ENCODE measurements at regions not wholly inside any gene's neighbourhood (a gene's known extent, or its start where the extent isn't known, plus 50 kb on each side); places are given as distances from the start of the nearest gene placed in this dataset.

DNA sequence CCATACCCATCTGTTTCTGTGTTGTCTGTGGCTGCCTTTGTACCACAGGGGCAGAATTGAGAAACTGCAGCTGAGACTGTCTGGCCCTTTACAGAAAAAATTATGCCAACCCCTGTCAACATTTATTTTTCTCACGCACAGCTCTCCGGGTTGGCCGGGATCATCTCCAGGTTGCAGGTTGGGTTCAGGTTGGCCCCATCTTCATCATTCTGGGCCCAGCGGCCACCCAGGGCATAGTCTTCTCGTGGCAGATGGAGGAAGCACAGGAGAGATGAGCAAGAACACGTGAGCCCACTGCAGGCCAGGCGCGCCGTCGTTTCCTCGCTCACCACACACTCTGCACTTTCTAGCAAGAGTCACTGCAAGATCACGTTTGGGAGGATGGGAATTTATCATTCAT lies 66.1 kb upstream of the SEC14L1 start:
- no peak for DNase-seq
- intact Hi-C loops (cut with DNase I; ENCODE audit: low total_unique reads) = no loop called here
- 76 to 88% (median 88%) methylated on average over 12 of the region's 12 CpGs for WGBS, 5 donors
- TF ChIP-seq POLR2AphosphoS5 (IDR thresholded peaks at IDR 0.05) = no peak
- TF ChIP-seq POLR2A (IDR thresholded peaks at IDR 0.05) = no peak
- TF ChIP-seq, protein P1, sequence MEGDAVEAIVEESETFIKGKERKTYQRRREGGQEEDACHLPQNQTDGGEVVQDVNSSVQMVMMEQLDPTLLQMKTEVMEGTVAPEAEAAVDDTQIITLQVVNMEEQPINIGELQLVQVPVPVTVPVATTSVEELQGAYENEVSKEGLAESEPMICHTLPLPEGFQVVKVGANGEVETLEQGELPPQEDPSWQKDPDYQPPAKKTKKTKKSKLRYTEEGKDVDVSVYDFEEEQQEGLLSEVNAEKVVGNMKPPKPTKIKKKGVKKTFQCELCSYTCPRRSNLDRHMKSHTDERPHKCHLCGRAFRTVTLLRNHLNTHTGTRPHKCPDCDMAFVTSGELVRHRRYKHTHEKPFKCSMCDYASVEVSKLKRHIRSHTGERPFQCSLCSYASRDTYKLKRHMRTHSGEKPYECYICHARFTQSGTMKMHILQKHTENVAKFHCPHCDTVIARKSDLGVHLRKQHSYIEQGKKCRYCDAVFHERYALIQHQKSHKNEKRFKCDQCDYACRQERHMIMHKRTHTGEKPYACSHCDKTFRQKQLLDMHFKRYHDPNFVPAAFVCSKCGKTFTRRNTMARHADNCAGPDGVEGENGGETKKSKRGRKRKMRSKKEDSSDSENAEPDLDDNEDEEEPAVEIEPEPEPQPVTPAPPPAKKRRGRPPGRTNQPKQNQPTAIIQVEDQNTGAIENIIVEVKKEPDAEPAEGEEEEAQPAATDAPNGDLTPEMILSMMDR (IDR thresholded peaks at IDR 0.05 in 8 of 11, conservative IDR thresholded peaks at IDR 0.05 in 3 of 11) = no peak
- Histone ChIP-seq H3K4me1 (no peaks in the 10 kb centered on the region), H3K4me3 (no peak overlapping the region), H3K9me3 (no peaks in the 10 kb centered on the region), H3K27ac (no peak overlapping the region), H3K27me3 (replicated peaks in 1 of 7) (peaks cover 0 to 35% (median 0%) of the 10 kb centered on the region in 7 donors), H3K36me3 (no peaks in the 10 kb centered on the region)

DNA sequence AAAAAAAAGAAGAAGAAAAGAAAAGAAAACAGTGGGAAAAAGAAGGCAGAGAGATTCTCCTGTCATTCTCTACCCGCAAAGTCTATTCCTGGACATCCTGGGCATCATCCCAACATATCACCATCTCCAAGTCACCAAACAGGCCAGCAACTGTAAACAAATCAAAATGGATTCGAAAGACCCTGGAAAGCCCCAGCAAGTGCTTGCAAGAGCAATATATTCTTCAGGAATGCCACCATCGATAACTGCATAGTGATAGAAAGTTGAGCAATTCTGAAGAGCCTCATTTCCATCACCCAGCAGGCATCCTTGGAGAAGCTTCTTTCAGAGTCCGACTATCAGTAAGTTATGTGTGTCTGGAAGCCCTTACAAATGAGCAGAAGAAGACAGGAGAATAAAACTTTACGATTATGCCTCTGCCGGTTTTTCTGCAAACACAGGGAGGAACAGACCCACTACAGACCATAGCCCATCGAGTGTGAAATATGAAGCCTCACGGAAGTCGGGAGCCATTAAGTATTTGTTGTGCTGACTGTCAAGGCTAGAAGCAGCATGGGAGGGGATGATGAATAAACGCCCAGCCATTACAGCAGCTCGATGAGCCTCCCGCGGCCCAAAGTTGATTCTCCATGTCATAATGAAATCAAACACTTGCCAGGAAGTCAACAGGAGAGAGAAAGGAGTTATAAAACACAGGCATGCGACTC lies 64.5 kb upstream of the SEC14L1 start:
- H3K4me1 ChIP-seq = no peaks in the 10 kb centered on the region
- H3K36me3 ChIP-seq = no peaks in the 10 kb centered on the region
- no peak overlapping the region for H3K27ac ChIP-seq
- no peak for DNase-seq
- H3K4me3 ChIP-seq = no peak overlapping the region
- H3K9me3 ChIP-seq = no peaks in the 10 kb centered on the region
- intact Hi-C loops (cut with DNase I; ENCODE audit: low total_unique reads) = no loop called here
- TF ChIP-seq, protein P1 (IDR thresholded peaks at IDR 0.05 in 8 of 11, conservative IDR thresholded peaks at IDR 0.05 in 3 of 11) = no peak
- TF ChIP-seq POLR2AphosphoS5 (IDR thresholded peaks at IDR 0.05) = no peak
- TF ChIP-seq POLR2A (IDR thresholded peaks at IDR 0.05) = no peak
- 46 to 62% (median 57%) methylated on average over 14 of the region's 14 CpGs for WGBS, 5 donors
- peaks cover 0 to 35% (median 0%) of the 10 kb centered on the region in 7 donors for H3K27me3 ChIP-seq (replicated peaks in 1 of 7)

DNA sequence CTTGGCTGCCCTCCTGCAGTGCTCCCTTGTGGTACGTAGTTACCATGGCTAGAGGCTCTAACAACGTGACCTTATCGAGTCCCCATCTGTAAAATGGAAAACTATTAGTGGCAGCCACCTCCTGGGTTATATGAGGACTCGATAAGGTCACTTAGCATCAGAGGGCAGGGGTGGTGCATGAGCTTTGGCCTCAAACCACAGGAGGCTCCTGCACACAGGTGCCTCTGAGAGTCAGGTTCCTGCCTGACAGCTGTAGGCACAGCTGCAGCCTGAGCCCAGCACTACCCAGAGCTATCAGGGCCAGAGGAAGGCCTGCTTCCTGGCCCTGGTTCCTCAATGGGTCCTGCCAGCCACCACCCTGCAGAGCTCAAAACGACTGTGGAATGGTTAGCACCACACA lies 57.2 kb upstream of the SEC14L1 start:
- intact Hi-C loops (cut with DNase I; ENCODE audit: low total_unique reads) = no loop called here
- Histone ChIP-seq H3K27me3 (replicated peaks in 1 of 7) (peaks cover 0 to 13% (median 0%) of the 10 kb centered on the region in 7 donors), H3K4me1 (peaks cover 9 to 33% (median 23%) of the 10 kb centered on the region in 6 donors), H3K9me3 (peaks cover 0 to 9% (median 0%) of the 10 kb centered on the region in 8 donors), H3K27ac (no peak overlapping the region), H3K4me3 (no peak overlapping the region), H3K36me3 (no peaks in the 10 kb centered on the region)
- DNase-seq = no peak
- peak; percentile 62 to 91 (median 77) for TF ChIP-seq POLR2AphosphoS5 (IDR thresholded peaks at IDR 0.05)
- TF ChIP-seq, protein P1 (IDR thresholded peaks at IDR 0.05 in 8 of 11, conservative IDR thresholded peaks at IDR 0.05 in 3 of 11) = no peak
- no peak for TF ChIP-seq POLR2A (IDR thresholded peaks at IDR 0.05)
- 35 to 59% (median 39%) methylated on average over 4 to 5 of the region's 5 CpGs for WGBS, 5 donors

DNA sequence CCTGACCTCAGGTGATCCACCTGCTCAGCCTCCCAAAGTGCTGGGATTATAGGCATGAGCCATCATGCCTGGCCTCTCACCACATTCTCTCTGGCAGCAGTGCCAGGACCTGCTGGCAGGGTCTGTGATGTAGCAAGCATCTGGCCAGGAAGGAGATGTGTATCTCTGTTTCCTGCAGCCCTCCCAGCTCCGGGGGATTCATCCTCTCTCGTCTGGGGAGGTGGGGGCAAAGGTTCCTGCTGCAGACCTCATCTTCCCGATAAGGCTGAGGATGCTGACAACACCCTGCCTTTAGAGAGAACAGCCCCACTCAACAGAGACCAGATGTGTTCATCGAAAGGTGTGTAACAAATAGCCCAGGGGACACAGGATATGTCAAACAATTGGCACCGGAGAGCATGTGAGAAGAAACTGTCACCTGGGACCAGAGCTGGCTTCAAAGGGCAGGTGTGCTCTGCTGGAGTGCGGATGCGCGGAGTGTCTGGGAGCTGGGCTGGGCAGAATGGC lies 54.8 kb upstream of the SEC14L1 start:
- 18 to 23% (median 21%) methylated on average over 7 to 8 of the region's 8 CpGs for WGBS, 5 donors
- Histone ChIP-seq H3K27ac (no peak overlapping the region), H3K27me3 (replicated peaks in 1 of 7) (peaks cover 0 to 13% (median 0%) of the 10 kb centered on the region in 7 donors), H3K36me3 (peaks cover 0 to 15% (median 6%) of the 10 kb centered on the region in 6 donors), H3K4me3 (peak overlapping the region in 1 of 8 donors; percentile 10), H3K9me3 (peaks cover 0 to 9% (median 0%) of the 10 kb centered on the region in 8 donors), H3K4me1 (peaks cover 30 to 57% (median 45%) of the 10 kb centered on the region in 6 donors)
- TF ChIP-seq, protein P1 (IDR thresholded peaks at IDR 0.05 in 8 of 11, conservative IDR thresholded peaks at IDR 0.05 in 3 of 11) = no peak
- TF ChIP-seq POLR2A (IDR thresholded peaks at IDR 0.05) = no peak
- peak in 1 of 3 donors; percentile 58 for TF ChIP-seq POLR2AphosphoS5 (IDR thresholded peaks at IDR 0.05)
- intact Hi-C loops (cut with DNase I; ENCODE audit: low total_unique reads) = loop anchor here (2.0 kb wide), 1 partner anchor 161 kb away; no protein-coding TSS in a partner anchor
- no peak for DNase-seq
